RWPE1 (cell line): ENCODE measurements at regions not wholly inside any gene's neighbourhood (a gene's known extent, or its start where the extent isn't known, plus 50 kb on each side); places are given as distances from the start of the nearest gene placed in this dataset.
"Not testable (repeated sequence)": the region's sequence is repeated elsewhere in the genome, so short reads cannot be mapped to it uniquely, and the experiment has no call there.

ENCODE experiments used
- CTCF ChIA-PET: fragments of 350-600 bp; sonication (Branson Sonifier 250); formaldehyde crosslinking; extraction: SDS; loops from one replicate; lab custom pipeline; 2021; lab: Yijun Ruan, JAX
- POLR2A ChIA-PET: fragments of 400-600 bp; formaldehyde crosslinking; extraction: SDS; loops from one replicate; lab custom pipeline; 2020; ENCODE audit warnings: antibody characterized with exemption; ENCODE audit not compliant: low non-redundant PET; lab: Yijun Ruan, JAX
- DNase-seq: peaks from one replicate; pipeline ENCODE4 v3.0.0; 2012; ENCODE audit warnings: low spot score
- H3K27ac ChIP-seq: fragments of 450-650 bp; 2 replicates; pipeline ENCODE4 v1.5.1; 2017
- CTCF ChIP-seq: fragments of 450-650 bp; conservative IDR thresholded peaks from 2 replicates; pipeline ENCODE4 v1.5.1; 2017; ENCODE audit warnings: low read depth, mild to moderate bottlenecking

GRCh38 chr5:54793468-54794134 is 191.8 kb downstream of the ESM1 start:
- H3K27ac ChIP-seq, result no peak overlapping the region
- no peak for TF ChIP-seq CTCF
- DNase-seq, result no peak
- ChIA-PET POLR2A (no interaction called here), CTCF (interaction anchor here (0.6 kb wide), 1 partner anchor 63 kb away, joined by 3 read pairs; no protein-coding TSS in a partner anchor)

- H3K27ac ChIP-seq, result no peak overlapping the region
- ChIA-PET POLR2A (no interaction called here), CTCF (interaction anchor here (0.6 kb wide), 2 partner anchors 62 to 269 kb away, joined by 3 to 4 read pairs; no protein-coding TSS in a partner anchor)
- no peak for DNase-seq
- TF ChIP-seq CTCF, result no peak
Observed at GRCh38 chr5:54792611-54793404, 192.6 kb downstream of the ESM1 start.

GRCh38 chr5:54787910-54788309 is 197.5 kb downstream of the ESM1 start:
- POLR2A ChIA-PET, CTCF ChIA-PET, H3K27ac ChIP-seq, DNase-seq: not testable (repeated sequence)

GRCh38 chr5:54785729-54786591 is 199.4 kb downstream of the ESM1 start:
- DNase-seq, result no peak
- no peak for TF ChIP-seq CTCF
- ChIA-PET POLR2A (no interaction called here), CTCF (interaction anchor here (0.6 to 0.7 kb wide), 2 partner anchors 17 to 113 kb away, joined by 3 read pairs; no protein-coding TSS in a partner anchor)
- H3K27ac ChIP-seq, result no peak overlapping the region

- ChIA-PET CTCF (interaction anchor here (0.9 kb wide), 1 partner anchor 12 kb away, joined by 3 read pairs; no protein-coding TSS in a partner anchor), POLR2A (no interaction called here)
Observed at GRCh38 chr5:54778783-54779182, 206.6 kb downstream of the ESM1 start.

GRCh38 chr5:54775645-54776044 is 209.7 kb downstream of the ESM1 start:
- ChIA-PET POLR2A (no interaction called here), CTCF (interaction anchor here (1.5 kb wide), 1 partner anchor 258 kb away, joined by 8 read pairs; the partner anchor contains the start of gene SNX18)
- TF ChIP-seq CTCF, result no peak
- DNase-seq, result no peak
- H3K27ac ChIP-seq, result no peak overlapping the region

More at GRCh38 chr5:54778783-54779182, 206.6 kb downstream of the ESM1 start:
- no peak for TF ChIP-seq CTCF
- H3K27ac ChIP-seq, result no peak overlapping the region
- DNase-seq, result no peak
